ENCODE measurements at regions not wholly inside any gene's neighbourhood (a gene's known extent, or its start where the extent isn't known, plus 50 kb on each side); places are given as distances from the start of the nearest gene placed in this dataset.

GRCh38 chr12:30323008-30323407 lies 372.7 kb downstream of the IPO8 start:
- H3K27ac ChIP-seq (ENCODE audit: low read depth, low read length): no peak overlapping the region
- H3K36me3 Mint-ChIP-seq (ENCODE audit: low read depth, unreplicated experiment): no peaks in the 10 kb centered on the region
- no peaks in the 10 kb centered on the region for H3K4me1 ChIP-seq (ENCODE audit: insufficient read depth, low read length)
- H3K4me3 ChIP-seq (ENCODE audit: insufficient read depth, low read depth, low read length): no peak overlapping the region
- H3K79me2 ChIP-seq (ENCODE audit: insufficient read depth, low read length): no peaks in the 10 kb centered on the region
- no peak overlapping the region for H2AFZ ChIP-seq (ENCODE audit: low read depth, low read length)
- H3K27me3 Mint-ChIP-seq (ENCODE audit: low read depth, unreplicated experiment): peaks cover 5% of the 10 kb centered on the region
- no peak for TF ChIP-seq EZH2 (IDR thresholded peaks at IDR 0.05; ENCODE audit: insufficient read depth, low read length)
- TF ChIP-seq, protein P1, sequence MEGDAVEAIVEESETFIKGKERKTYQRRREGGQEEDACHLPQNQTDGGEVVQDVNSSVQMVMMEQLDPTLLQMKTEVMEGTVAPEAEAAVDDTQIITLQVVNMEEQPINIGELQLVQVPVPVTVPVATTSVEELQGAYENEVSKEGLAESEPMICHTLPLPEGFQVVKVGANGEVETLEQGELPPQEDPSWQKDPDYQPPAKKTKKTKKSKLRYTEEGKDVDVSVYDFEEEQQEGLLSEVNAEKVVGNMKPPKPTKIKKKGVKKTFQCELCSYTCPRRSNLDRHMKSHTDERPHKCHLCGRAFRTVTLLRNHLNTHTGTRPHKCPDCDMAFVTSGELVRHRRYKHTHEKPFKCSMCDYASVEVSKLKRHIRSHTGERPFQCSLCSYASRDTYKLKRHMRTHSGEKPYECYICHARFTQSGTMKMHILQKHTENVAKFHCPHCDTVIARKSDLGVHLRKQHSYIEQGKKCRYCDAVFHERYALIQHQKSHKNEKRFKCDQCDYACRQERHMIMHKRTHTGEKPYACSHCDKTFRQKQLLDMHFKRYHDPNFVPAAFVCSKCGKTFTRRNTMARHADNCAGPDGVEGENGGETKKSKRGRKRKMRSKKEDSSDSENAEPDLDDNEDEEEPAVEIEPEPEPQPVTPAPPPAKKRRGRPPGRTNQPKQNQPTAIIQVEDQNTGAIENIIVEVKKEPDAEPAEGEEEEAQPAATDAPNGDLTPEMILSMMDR (IDR thresholded peaks at IDR 0.05; ENCODE audit: insufficient read depth, low read depth, low read length): no peak
- H3K27me3 ChIP-seq (ENCODE audit: insufficient read depth, low read length): no peaks in the 10 kb centered on the region
- H3K4me3 Mint-ChIP-seq (ENCODE audit: unreplicated experiment): no peak overlapping the region
- H3K9ac ChIP-seq (ENCODE audit: low read length): no peak overlapping the region
- H3K4me2 ChIP-seq (ENCODE audit: low read length): no peak overlapping the region
- no peaks in the 10 kb centered on the region for H3K36me3 ChIP-seq (ENCODE audit: insufficient read depth, low read length)
- no peaks in the 10 kb centered on the region for H3K4me1 Mint-ChIP-seq (ENCODE audit: low read depth, unreplicated experiment)
- H4K20me1 ChIP-seq (ENCODE audit: insufficient read depth, low read length): no peaks in the 10 kb centered on the region
- no peak overlapping the region for H3K27ac Mint-ChIP-seq (ENCODE audit: unreplicated experiment)
- peaks cover 3% of the 10 kb centered on the region for H3K9me3 ChIP-seq (ENCODE audit: insufficient read depth, low read depth, low read length)
- FAIRE-seq (no peak), DNase-seq (ENCODE audit: low read depth) (no peak)
- peaks cover 9% of the 10 kb centered on the region for H3K9me3 Mint-ChIP-seq (ENCODE audit: unreplicated experiment)

DNA sequence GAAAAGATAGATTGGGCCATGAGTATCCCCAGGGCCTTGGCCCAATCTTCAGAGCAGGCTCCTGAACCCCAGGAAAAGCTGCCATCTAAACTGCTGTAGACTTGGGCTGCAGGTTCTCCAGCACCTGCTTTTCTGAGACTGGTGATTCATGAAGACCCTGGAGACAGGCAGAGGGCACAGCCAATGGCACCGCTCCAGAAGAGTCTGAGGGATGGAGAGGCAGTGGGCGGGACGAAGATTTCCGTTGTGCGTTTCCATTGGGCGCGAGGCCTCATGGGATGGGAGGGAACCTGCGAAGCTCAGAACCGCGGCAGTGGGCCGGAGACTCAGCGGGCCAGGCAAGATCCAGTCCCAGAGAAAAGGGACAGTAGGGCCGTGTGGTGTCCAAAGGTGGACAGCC lies 375.1 kb downstream of the IPO8 start:
- no peak overlapping the region for H3K4me2 ChIP-seq (ENCODE audit: low read length)
- TF ChIP-seq, protein P1 (IDR thresholded peaks at IDR 0.05; ENCODE audit: insufficient read depth, low read depth, low read length): no peak
- TF ChIP-seq EZH2 (IDR thresholded peaks at IDR 0.05; ENCODE audit: insufficient read depth, low read length): no peak
- FAIRE-seq (no peak), DNase-seq (ENCODE audit: low read depth) (no peak)
- H3K36me3 ChIP-seq (ENCODE audit: insufficient read depth, low read length): no peaks in the 10 kb centered on the region
- no peak overlapping the region for H3K4me3 Mint-ChIP-seq (ENCODE audit: unreplicated experiment)
- no peak overlapping the region for H2AFZ ChIP-seq (ENCODE audit: low read depth, low read length)
- H3K27ac ChIP-seq (ENCODE audit: low read depth, low read length): no peak overlapping the region
- no peaks in the 10 kb centered on the region for H3K27me3 ChIP-seq (ENCODE audit: insufficient read depth, low read length)
- no peak overlapping the region for H3K4me3 ChIP-seq (ENCODE audit: insufficient read depth, low read depth, low read length)
- peaks cover 5% of the 10 kb centered on the region for H3K27me3 Mint-ChIP-seq (ENCODE audit: low read depth, unreplicated experiment)
- H3K4me1 ChIP-seq (ENCODE audit: insufficient read depth, low read length): no peaks in the 10 kb centered on the region
- H3K36me3 Mint-ChIP-seq (ENCODE audit: low read depth, unreplicated experiment): no peaks in the 10 kb centered on the region
- H3K9me3 ChIP-seq (ENCODE audit: insufficient read depth, low read depth, low read length): peaks cover 3% of the 10 kb centered on the region
- no peaks in the 10 kb centered on the region for H3K4me1 Mint-ChIP-seq (ENCODE audit: low read depth, unreplicated experiment)
- peaks cover 9% of the 10 kb centered on the region for H3K9me3 Mint-ChIP-seq (ENCODE audit: unreplicated experiment)
- H3K27ac Mint-ChIP-seq (ENCODE audit: unreplicated experiment): no peak overlapping the region
- H3K79me2 ChIP-seq (ENCODE audit: insufficient read depth, low read length): no peaks in the 10 kb centered on the region
- no peaks in the 10 kb centered on the region for H4K20me1 ChIP-seq (ENCODE audit: insufficient read depth, low read length)
- H3K9ac ChIP-seq (ENCODE audit: low read length): no peak overlapping the region

DNA sequence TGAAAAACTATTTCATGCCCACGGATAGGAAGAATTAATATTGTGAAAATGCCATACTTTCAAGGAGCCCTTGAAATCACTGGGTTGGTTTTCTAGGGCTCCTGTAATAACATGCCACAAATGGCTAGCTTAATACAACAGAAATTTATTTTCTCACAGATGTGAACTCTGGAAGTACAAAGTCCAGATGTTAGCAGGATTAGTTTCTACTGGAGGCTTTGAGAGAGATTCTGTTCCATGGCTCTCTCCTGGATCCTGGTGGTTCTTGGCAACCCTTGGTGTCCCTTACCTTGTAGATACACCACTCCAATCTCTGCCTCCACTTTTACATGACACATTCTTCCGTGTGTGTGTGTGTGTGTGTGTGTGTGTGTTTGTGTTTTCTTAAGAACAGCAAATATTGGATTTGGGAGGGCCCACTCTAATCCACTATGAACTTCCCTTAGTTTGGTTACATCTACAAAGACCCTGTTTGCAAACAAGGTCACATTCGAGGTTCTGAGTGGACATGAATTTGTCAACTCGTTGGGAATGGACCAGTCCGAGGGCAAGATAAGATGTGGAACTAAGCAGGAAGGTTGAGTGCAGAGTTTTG lies 381.1 kb downstream of the IPO8 start:
- H3K79me2 ChIP-seq (ENCODE audit: insufficient read depth, low read length): no peaks in the 10 kb centered on the region
- H3K4me2 ChIP-seq (ENCODE audit: low read length): no peak overlapping the region
- Mint-ChIP-seq H3K9me3 (ENCODE audit: unreplicated experiment) (peaks cover 2% of the 10 kb centered on the region), H3K27ac (ENCODE audit: unreplicated experiment) (no peak overlapping the region), H3K36me3 (ENCODE audit: low read depth, unreplicated experiment) (no peaks in the 10 kb centered on the region), H3K4me1 (ENCODE audit: low read depth, unreplicated experiment) (no peaks in the 10 kb centered on the region), H3K4me3 (ENCODE audit: unreplicated experiment) (no peak overlapping the region), H3K27me3 (ENCODE audit: low read depth, unreplicated experiment) (peaks cover 2% of the 10 kb centered on the region)
- no peaks in the 10 kb centered on the region for H3K36me3 ChIP-seq (ENCODE audit: insufficient read depth, low read length)
- FAIRE-seq (no peak), DNase-seq (ENCODE audit: low read depth) (no peak)
- H2AFZ ChIP-seq (ENCODE audit: low read depth, low read length): no peak overlapping the region
- no peak for TF ChIP-seq EZH2 (IDR thresholded peaks at IDR 0.05; ENCODE audit: insufficient read depth, low read length)
- TF ChIP-seq, protein P1 (IDR thresholded peaks at IDR 0.05; ENCODE audit: insufficient read depth, low read depth, low read length): no peak
- no peaks in the 10 kb centered on the region for H3K4me1 ChIP-seq (ENCODE audit: insufficient read depth, low read length)
- H3K9me3 ChIP-seq (ENCODE audit: insufficient read depth, low read depth, low read length): no peaks in the 10 kb centered on the region
- no peak overlapping the region for H3K9ac ChIP-seq (ENCODE audit: low read length)
- no peak overlapping the region for H3K27ac ChIP-seq (ENCODE audit: low read depth, low read length)
- no peak overlapping the region for H3K4me3 ChIP-seq (ENCODE audit: insufficient read depth, low read depth, low read length)
- H3K27me3 ChIP-seq (ENCODE audit: insufficient read depth, low read length): no peaks in the 10 kb centered on the region
- no peaks in the 10 kb centered on the region for H4K20me1 ChIP-seq (ENCODE audit: insufficient read depth, low read length)
